Large intestine (tissue), 3 donors: ENCODE measurements at regions not wholly inside any gene's neighbourhood (a gene's known extent, or its start where the extent isn't known, plus 50 kb on each side); places are given as distances from the start of the nearest gene placed in this dataset.
A peak's percentile ranks its signal among the peaks of the same experiment; 100 is the strongest.

ENCODE experiments used
- DNase-seq, 2 donors: peaks; one replicate each; pipeline versions ENCODE4 v3.0.0 to v3.0.0-alpha.2; 2013
- H3K27ac ChIP-seq: one replicate; pipeline ENCODE4 v1.5.1; 2013; ENCODE audit warnings: low read length
- H3K27me3 ChIP-seq: 2 replicates; pipeline ENCODE4 v1.6.1; 2013; ENCODE audit warnings: low read length; ENCODE audit not compliant: control insufficient read depth, insufficient read depth
- H3K36me3 ChIP-seq: 2 replicates; pipeline ENCODE4 v1.6.1; 2013; ENCODE audit warnings: low read length; ENCODE audit not compliant: control insufficient read depth, insufficient read depth
- H3K4me1 ChIP-seq: one replicate; pipeline ENCODE4 v1.6.1; 2013; ENCODE audit warnings: low read length; ENCODE audit not compliant: control insufficient read depth, insufficient read depth
- H3K4me3 ChIP-seq: one replicate; pipeline ENCODE4 v1.5.1; 2013; ENCODE audit warnings: low read length
- H3K9me3 ChIP-seq: one replicate; pipeline ENCODE4 v1.6.1; 2013; ENCODE audit warnings: mild to moderate bottlenecking, low read depth, low read length, moderate library complexity; ENCODE audit not compliant: control insufficient read depth
- WGBS: methylation state at CpG from one replicate; pipeline ENCODE4 v1.1.5; 2013; ENCODE audit warnings: low lambda C conversion rate; ENCODE audit not compliant: insufficient coverage; 5-methylcytosine and 5-hydroxymethylcytosine counted together

DNA sequence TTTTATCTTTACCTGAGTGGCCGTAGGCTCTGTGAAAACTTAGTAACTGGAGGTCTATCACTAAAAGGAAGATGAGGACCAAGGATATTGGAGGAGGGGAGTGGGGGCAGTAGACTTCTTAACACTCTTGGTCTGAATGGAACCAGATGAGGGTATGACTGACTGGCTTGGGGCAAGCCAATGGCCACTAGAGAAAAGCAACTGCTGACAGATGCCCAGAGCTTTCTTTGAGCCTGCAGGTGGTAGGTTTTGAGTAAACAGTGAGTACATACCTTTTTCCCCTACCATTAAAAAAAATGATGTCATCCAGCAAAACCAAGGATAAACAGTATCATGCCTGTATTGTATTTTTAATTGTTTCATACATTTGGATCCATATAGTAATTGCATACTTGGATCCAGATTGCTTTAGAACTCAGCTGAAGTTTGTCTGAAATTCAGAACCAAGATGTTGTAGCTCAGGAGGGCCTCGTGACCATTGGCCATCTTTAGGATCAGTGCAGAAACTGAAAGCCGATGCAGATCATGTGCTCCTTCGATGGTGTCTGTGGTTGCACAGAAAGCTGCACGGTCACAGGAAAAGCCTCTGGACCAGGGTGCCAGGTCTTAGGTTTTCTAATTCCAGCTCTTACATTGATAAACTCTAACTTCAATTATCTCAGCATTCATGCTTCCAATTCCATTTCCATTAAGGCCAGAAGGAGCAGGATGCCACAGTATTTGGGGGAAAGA is 131.0 kb downstream of the PDGFRA start:
- 60% methylated on average over 1 of the region's 5 CpGs for WGBS
- no peak overlapping the region for H3K27ac ChIP-seq
- no peaks in the 10 kb centered on the region for H3K4me1 ChIP-seq
- DNase-seq = no peak
- H3K4me3 ChIP-seq = no peak overlapping the region
- no peaks in the 10 kb centered on the region for H3K36me3 ChIP-seq
- H3K27me3 ChIP-seq = no peaks in the 10 kb centered on the region
- H3K9me3 ChIP-seq = no peaks in the 10 kb centered on the region

DNA sequence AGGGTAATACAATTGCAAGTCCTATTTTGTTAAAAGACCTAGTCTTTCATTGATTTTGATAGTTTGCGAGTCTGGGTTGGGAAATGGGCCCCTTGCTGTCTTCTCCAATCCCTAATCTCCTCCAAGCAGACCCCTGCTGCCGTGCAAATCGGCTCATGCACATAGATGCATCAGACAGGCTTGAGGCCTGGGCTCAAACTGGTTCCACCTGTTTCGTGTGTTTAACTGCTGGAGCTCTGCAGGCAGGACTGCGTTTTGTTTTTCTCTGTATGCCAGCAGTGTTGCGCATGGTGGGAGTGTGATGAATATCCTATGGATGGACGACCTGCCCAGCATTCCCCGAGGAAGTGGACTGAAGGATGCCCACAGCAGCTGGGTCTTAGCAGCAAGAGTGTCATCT is 133.9 kb downstream of the PDGFRA start:
- Histone ChIP-seq H3K4me3 (no peak overlapping the region), H3K4me1 (no peaks in the 10 kb centered on the region), H3K27ac (no peak overlapping the region), H3K9me3 (no peaks in the 10 kb centered on the region), H3K36me3 (no peaks in the 10 kb centered on the region), H3K27me3 (no peaks in the 10 kb centered on the region)
- WGBS = 80% methylated on average over 1 of the region's 8 CpGs
- DNase-seq = no peak

DNA sequence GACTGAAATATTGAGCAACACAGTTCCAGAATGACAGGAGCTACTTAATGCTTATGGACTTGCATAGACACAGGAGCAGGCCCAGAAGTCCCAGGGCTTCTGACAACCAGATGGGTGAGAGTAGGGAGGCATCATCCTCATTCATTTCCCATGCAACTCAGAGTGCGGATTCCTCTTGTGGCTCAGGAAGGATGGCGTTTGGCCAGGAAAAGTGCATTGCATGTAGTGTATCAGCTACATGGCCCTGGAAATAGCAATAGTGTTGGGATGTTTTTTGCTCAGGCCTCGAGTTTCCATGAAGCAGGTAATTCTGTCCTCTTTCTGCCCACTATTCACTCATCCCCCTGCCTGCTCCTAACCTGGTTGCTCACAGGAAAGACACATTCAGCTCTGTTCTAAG is 136.6 kb downstream of the PDGFRA start:
- no peaks in the 10 kb centered on the region for H3K36me3 ChIP-seq
- peaks cover 2% of the 10 kb centered on the region for H3K9me3 ChIP-seq
- DNase-seq = no peak
- no peak overlapping the region for H3K4me3 ChIP-seq
- no peaks in the 10 kb centered on the region for H3K27me3 ChIP-seq
- no peaks in the 10 kb centered on the region for H3K4me1 ChIP-seq
- WGBS = no CpG with 5 or more reads among the region's 3 CpGs
- no peak overlapping the region for H3K27ac ChIP-seq

DNA sequence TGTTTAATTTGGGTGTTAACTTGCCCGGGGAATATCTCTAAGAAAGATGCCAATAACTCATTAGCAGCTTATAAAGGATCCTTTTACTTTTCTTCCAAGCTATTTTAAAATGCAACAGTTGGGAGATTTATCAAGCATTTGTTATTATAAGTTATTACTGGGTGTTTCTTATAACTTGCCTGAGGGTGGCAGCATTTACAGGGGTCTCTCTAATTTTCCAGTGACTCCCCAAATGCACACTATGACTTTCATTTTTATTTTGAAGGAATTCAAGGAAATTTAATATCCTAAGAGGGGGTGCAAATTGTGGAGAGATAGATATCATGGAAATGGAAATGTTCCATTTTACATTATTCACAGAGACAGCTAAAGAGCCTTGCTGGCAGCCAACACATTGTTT is 138.0 kb downstream of the PDGFRA start:
- H3K9me3 ChIP-seq = peaks cover 2% of the 10 kb centered on the region
- no peaks in the 10 kb centered on the region for H3K4me1 ChIP-seq
- DNase-seq = no peak
- H3K4me3 ChIP-seq = no peak overlapping the region
- no peak overlapping the region for H3K27ac ChIP-seq
- WGBS = no CpG with 5 or more reads among the region's 1 CpG
- H3K36me3 ChIP-seq = no peaks in the 10 kb centered on the region
- H3K27me3 ChIP-seq = no peaks in the 10 kb centered on the region

DNA sequence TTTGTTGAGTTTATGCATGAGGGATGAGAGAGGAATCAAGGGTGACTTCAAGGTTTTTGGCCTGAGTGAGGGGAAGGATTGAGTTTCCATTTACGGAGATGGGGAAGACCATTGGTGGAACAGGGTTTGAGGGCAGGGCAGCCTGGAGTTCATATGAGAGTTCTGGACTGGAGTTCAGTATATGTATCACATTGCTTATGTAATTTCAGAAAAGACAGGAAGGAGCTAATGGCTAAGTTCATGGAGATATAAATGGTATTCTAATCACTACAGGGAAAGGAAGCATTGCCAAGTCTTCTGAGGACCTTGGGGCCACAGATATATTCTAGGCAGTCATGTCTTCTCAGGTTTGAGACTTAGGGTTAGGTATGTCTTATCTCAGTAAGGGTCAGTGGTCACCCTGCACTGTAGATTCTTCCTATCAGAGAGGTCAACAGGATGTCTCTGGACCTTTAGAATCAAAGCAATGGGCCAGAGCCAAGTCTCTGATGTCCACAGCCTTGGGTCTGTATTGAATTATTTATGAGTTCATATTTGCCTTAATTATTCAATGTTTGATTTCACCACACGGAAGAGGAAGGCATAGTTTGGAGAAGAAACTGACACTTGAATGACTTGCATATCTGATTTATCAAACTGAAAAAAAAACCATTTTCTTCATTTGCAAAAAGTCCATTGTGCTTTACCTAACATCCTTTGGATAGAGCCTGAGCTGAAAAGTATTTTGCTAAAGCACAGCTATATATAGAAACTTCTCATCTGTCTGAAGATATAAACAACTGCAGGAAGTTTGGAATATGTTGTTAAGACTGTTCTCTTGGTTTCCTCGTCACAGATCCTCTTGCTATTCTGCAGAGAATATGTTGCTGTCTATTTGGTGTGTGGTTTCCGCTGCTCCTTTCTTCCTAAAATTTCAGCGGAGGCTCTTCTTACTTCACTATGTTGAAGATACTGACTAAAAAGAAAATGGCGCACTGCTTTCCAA is 139.5 kb downstream of the PDGFRA start:
- Histone ChIP-seq H3K36me3 (no peaks in the 10 kb centered on the region), H3K4me3 (no peak overlapping the region), H3K27ac (peak overlapping the region; percentile 66), H3K9me3 (peaks cover 2% of the 10 kb centered on the region), H3K27me3 (no peaks in the 10 kb centered on the region), H3K4me1 (no peaks in the 10 kb centered on the region)
- DNase-seq = peak; percentile 7 to 28
- 72% methylated on average over 2 of the region's 6 CpGs for WGBS

DNA sequence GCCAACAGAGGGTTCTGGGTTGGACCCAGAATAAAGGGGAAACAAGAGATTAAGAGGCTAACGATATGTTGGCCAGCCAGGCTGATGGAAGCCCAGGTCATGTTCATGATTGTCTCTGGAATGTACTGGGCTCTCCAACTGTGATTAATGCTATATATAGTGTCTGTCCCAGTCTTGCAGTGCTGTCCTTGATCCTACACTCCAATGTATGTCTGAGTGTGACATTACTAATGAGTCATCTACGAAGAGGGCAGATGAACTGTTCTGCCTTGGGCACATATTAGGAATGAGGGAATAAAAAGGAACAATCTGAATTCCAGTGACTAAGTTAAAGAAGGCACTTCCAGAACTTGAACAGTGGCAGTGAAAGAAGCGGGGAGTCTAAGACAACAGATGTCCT is 142.1 kb downstream of the PDGFRA start:
- no peak for DNase-seq

DNA sequence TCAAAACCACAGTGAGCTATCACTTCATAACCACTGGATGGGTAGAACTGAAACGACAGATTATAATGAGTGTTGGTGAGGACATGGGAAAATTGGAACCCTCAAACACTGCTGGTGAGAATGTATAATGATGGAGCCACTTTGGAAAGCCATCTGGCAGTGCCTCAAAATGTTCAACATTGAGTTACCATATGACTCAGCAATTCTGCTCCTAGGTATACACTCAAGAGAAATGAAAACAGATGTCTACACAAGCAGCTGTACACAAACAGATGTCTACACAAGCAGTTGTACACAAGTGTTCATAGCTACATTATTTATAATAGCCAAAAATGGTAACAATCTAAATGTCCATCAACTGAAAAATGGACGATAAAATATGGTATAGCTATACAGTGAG is 143.9 kb downstream of the PDGFRA start:
- WGBS = 75% methylated on average over 1 of the region's 2 CpGs
- H3K4me1 ChIP-seq = no peaks in the 10 kb centered on the region
- no peaks in the 10 kb centered on the region for H3K36me3 ChIP-seq
- DNase-seq = no peak
- peaks cover 2% of the 10 kb centered on the region for H3K9me3 ChIP-seq
- no peaks in the 10 kb centered on the region for H3K27me3 ChIP-seq
- no peak overlapping the region for H3K4me3 ChIP-seq
- no peak overlapping the region for H3K27ac ChIP-seq

More for the DNA sequence above, 142.1 kb downstream of the PDGFRA start:
- Histone ChIP-seq H3K27me3 (no peaks in the 10 kb centered on the region), H3K9me3 (peaks cover 2% of the 10 kb centered on the region), H3K27ac (no peak overlapping the region), H3K4me1 (no peaks in the 10 kb centered on the region), H3K4me3 (no peak overlapping the region), H3K36me3 (no peaks in the 10 kb centered on the region)
- WGBS = no CpG with 5 or more reads among the region's 3 CpGs

DNA sequence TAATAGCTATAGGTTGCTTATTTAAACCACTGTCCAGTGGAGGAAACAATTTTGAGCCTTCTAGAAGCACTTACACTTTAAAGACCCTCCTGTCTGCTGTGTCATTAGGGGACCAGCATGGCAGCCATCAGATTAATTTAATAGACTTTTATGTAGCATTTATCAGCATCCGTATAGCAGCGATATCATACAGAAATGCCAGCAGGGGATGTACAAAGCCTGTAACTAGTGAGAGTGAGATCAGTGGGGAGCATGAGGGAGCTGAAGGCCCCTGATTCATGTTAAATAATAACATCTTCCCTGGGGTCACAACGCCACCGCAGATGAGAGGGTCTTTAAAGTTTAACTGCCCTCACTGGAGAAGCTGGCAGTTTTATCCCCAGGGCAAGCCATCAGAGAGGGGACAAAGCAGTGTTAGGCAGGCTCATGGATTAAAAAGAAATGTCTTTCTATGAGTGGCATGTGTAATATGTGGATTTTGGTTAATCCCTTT is 144.7 kb downstream of the PDGFRA start:
- Histone ChIP-seq H3K27ac (no peak overlapping the region), H3K9me3 (peaks cover 2% of the 10 kb centered on the region), H3K36me3 (no peaks in the 10 kb centered on the region), H3K4me1 (no peaks in the 10 kb centered on the region), H3K27me3 (no peaks in the 10 kb centered on the region), H3K4me3 (no peak overlapping the region)
- WGBS = no CpG with 5 or more reads among the region's 4 CpGs
- DNase-seq = no peak

DNA sequence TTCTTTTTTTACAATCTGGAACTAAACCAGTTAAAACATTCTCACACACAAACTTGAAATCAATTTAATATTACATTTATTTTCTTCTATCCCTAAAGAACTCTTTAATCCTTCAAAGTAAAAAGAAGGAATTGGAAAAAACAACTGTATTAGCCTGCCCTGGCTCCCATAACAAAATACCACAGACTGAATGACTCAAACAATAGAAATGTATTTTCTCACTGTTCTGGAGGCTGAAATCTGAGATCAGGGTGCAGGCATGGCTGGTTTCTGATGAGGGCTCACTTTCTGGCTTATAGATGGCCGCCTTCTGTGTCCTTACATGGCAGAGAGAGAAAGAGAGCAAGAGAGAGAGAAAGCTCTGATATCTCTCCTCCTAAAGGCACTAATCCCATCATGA is 149.4 kb downstream of the PDGFRA start:
- Histone ChIP-seq H3K27me3 (no peaks in the 10 kb centered on the region), H3K4me3 (no peak overlapping the region), H3K4me1 (no peaks in the 10 kb centered on the region), H3K9me3 (no peaks in the 10 kb centered on the region), H3K27ac (no peak overlapping the region), H3K36me3 (no peaks in the 10 kb centered on the region)
- no CpG with 5 or more reads among the region's 1 CpG for WGBS
- DNase-seq = no peak

DNA sequence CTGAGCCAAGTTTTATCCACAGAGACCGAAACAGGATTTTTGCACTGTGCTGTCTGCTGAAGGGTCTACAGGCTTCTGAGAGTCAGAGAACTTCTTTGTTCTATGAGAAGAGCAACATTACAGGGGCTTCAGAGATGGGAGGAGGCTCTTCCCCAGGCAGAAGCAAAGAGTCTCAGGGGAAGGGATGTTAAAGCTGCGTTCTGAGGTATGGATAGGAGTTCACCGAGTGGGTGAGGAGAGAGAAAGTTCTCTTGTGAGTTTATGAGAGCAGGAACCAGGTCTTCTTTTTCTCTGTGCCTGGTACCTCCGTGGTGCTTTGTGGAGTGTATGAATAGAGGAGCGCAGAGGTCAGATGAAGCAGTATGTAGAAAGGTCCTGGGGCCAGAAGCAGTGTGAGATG is 155.1 kb downstream of the PDGFRA start:
- H3K4me3 ChIP-seq = no peak overlapping the region
- no peaks in the 10 kb centered on the region for H3K36me3 ChIP-seq
- peak overlapping the region; percentile 26 for H3K27ac ChIP-seq
- no peaks in the 10 kb centered on the region for H3K9me3 ChIP-seq
- H3K27me3 ChIP-seq = no peaks in the 10 kb centered on the region
- DNase-seq = no peak
- H3K4me1 ChIP-seq = no peaks in the 10 kb centered on the region
- WGBS = 80% methylated on average over 1 of the region's 5 CpGs
